WTC11 (cell line): ENCODE measurements at regions not wholly inside any gene's neighbourhood (a gene's known extent, or its start where the extent isn't known, plus 50 kb on each side); places are given as distances from the start of the nearest gene placed in this dataset.

Experiments used
- ATAC-seq: fragments of 200-7000 bp; cut with Tn5 transposase; 2 replicates; pipeline ENCODE4 v1.10.0; 2021; ENCODE audit warnings: mild to moderate bottlenecking, moderate library complexity
- CTCF ChIA-PET: fragments of 300-600 bp; sonication (Branson Sonifier 250); formaldehyde crosslinking; loops from one replicate; lab custom pipeline; 2021; ENCODE audit warnings: antibody characterized with exemption; lab: Charles Lee
- POLR2A ChIA-PET: fragments of 350-600 bp; sonication (Branson Sonifier 250); formaldehyde crosslinking; loops from one replicate; lab custom pipeline; 2021; ENCODE audit warnings: antibody characterized with exemption; lab: Charles Lee
- DNase-seq: peaks from one replicate; pipeline ENCODE4 v3.0.0; 2021; ENCODE audit warnings: low spot score
- H3K27ac Mint-ChIP-seq: 2 replicates; pipeline ENCODE4 v1.8.0; 2021; ENCODE audit warnings: mixed read lengths
- H3K27me3 Mint-ChIP-seq: 2 replicates; pipeline ENCODE4 v1.8.0; 2021; ENCODE audit warnings: low read depth, mild to moderate bottlenecking, moderate library complexity, mixed read lengths
- H3K36me3 Mint-ChIP-seq: 2 replicates; pipeline ENCODE4 v1.8.0; 2021; ENCODE audit warnings: mixed read lengths
- H3K4me1 Mint-ChIP-seq: 2 replicates; pipeline ENCODE4 v1.8.0; 2022; ENCODE audit warnings: mixed read lengths
- H3K4me3 Mint-ChIP-seq: 2 replicates; pipeline ENCODE4 v1.8.0; 2021; ENCODE audit warnings: mild to moderate bottlenecking, moderate library complexity, mixed read lengths
- H3K9me3 Mint-ChIP-seq: 2 replicates; pipeline ENCODE4 v1.8.0; 2021; ENCODE audit warnings: mixed read lengths
- GABPB1 ChIP-seq: sonication (generic); formaldehyde crosslinking; IDR thresholded peaks from 2 replicates; pipeline ENCODE4 v1.8.1; 2023; ENCODE audit warnings: mild to moderate bottlenecking, missing genetic modification reagents
- NFE2L1 ChIP-seq: sonication (generic); formaldehyde crosslinking; IDR thresholded peaks from 2 replicates; pipeline ENCODE4 v1.8.1; 2023; ENCODE audit warnings: missing genetic modification reagents
- NR2C2 ChIP-seq: sonication (generic); formaldehyde crosslinking; IDR thresholded peaks from 2 replicates; pipeline ENCODE4 v1.8.0; 2022; ENCODE audit warnings: mild to moderate bottlenecking, missing genetic modification reagents
- OVOL2 ChIP-seq: fragments of 250-450 bp; sonication (Bioruptor Pico); IDR thresholded peaks from 2 replicates; pipeline ENCODE4 v1.9.0; 2021; ENCODE audit warnings: mild to moderate bottlenecking, borderline replicate concordance
- TP53 ChIP-seq: sonication (generic); formaldehyde crosslinking; IDR thresholded peaks from 2 replicates; pipeline ENCODE4 v1.8.1; 2023; ENCODE audit warnings: mild to moderate bottlenecking, missing genetic modification reagents
- USF2 ChIP-seq: sonication (generic); formaldehyde crosslinking; IDR thresholded peaks from 2 replicates; pipeline ENCODE4 v1.8.1; 2023; ENCODE audit warnings: mild to moderate bottlenecking, missing genetic modification reagents, moderate library complexity
- ZMAT4 ChIP-seq: fragments of 250-450 bp; sonication (Bioruptor Pico); IDR thresholded peaks from 2 replicates; pipeline ENCODE4 v1.9.0; 2021; ENCODE audit warnings: mild to moderate bottlenecking
- ZNF263 ChIP-seq: sonication (generic); formaldehyde crosslinking; IDR thresholded peaks from 2 replicates; pipeline ENCODE4 v1.8.1; 2022; ENCODE audit warnings: low read depth, mild to moderate bottlenecking, moderate library complexity, missing genetic modification reagents
- ZNF416 ChIP-seq: fragments of 250-450 bp; sonication (Bioruptor Pico); IDR thresholded peaks from 2 replicates; pipeline ENCODE4 v1.9.0; 2021; ENCODE audit warnings: mild to moderate bottlenecking, inconsistent platforms
- TF ChIP-seq, protein P1 (sequence below): sonication (generic); formaldehyde crosslinking; conservative IDR thresholded peaks from 2 replicates; pipeline ENCODE4 v1.8.1; 2023; ENCODE audit warnings: mild to moderate bottlenecking, low read depth, missing genetic modification reagents, moderate library complexity
- TF ChIP-seq, protein P2 (sequence below): sonication (generic); formaldehyde crosslinking; IDR thresholded peaks from 2 replicates; pipeline ENCODE4 v1.8.1; 2022; ENCODE audit warnings: low read depth, missing genetic modification reagents, borderline replicate concordance
- TF ChIP-seq, protein P3 (sequence below): sonication (generic); formaldehyde crosslinking; IDR thresholded peaks from 2 replicates; pipeline ENCODE4 v1.8.1; 2022; ENCODE audit warnings: missing genetic modification reagents, borderline replicate concordance
- TF ChIP-seq, protein P4 (sequence below): sonication (generic); formaldehyde crosslinking; IDR thresholded peaks from 2 replicates; pipeline ENCODE4 v1.8.0; 2022; ENCODE audit warnings: missing genetic modification reagents

- H3K27me3 Mint-ChIP-seq: no peaks in the 10 kb centered on the region
- TF ChIP-seq ZNF416 (CRISPR knock-in tag) (no peak), NFE2L1 (no peak), NR2C2 (CRISPR knock-in tag) (no peak), TP53 (CRISPR knock-in tag) (no peak), USF2 (CRISPR knock-in tag) (no peak), GABPB1 (CRISPR knock-in tag) (no peak)
- TF ChIP-seq, protein P1, sequence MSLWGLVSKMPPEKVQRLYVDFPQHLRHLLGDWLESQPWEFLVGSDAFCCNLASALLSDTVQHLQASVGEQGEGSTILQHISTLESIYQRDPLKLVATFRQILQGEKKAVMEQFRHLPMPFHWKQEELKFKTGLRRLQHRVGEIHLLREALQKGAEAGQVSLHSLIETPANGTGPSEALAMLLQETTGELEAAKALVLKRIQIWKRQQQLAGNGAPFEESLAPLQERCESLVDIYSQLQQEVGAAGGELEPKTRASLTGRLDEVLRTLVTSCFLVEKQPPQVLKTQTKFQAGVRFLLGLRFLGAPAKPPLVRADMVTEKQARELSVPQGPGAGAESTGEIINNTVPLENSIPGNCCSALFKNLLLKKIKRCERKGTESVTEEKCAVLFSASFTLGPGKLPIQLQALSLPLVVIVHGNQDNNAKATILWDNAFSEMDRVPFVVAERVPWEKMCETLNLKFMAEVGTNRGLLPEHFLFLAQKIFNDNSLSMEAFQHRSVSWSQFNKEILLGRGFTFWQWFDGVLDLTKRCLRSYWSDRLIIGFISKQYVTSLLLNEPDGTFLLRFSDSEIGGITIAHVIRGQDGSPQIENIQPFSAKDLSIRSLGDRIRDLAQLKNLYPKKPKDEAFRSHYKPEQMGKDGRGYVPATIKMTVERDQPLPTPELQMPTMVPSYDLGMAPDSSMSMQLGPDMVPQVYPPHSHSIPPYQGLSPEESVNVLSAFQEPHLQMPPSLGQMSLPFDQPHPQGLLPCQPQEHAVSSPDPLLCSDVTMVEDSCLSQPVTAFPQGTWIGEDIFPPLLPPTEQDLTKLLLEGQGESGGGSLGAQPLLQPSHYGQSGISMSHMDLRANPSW: no peak
- TF ChIP-seq, protein P2, sequence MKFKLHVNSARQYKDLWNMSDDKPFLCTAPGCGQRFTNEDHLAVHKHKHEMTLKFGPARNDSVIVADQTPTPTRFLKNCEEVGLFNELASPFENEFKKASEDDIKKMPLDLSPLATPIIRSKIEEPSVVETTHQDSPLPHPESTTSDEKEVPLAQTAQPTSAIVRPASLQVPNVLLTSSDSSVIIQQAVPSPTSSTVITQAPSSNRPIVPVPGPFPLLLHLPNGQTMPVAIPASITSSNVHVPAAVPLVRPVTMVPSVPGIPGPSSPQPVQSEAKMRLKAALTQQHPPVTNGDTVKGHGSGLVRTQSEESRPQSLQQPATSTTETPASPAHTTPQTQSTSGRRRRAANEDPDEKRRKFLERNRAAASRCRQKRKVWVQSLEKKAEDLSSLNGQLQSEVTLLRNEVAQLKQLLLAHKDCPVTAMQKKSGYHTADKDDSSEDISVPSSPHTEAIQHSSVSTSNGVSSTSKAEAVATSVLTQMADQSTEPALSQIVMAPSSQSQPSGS (CRISPR knock-in tag): no peak
- POLR2A ChIA-PET: no interaction called here
- no peak for ATAC-seq
- H3K4me3 Mint-ChIP-seq: no peak overlapping the region
- CTCF ChIA-PET: no interaction called here
- H3K27ac Mint-ChIP-seq: no peak overlapping the region
- peaks cover 7% of the 10 kb centered on the region for H3K9me3 Mint-ChIP-seq
- no peak for DNase-seq
- no peaks in the 10 kb centered on the region for H3K4me1 Mint-ChIP-seq
- H3K36me3 Mint-ChIP-seq: no peaks in the 10 kb centered on the region
Observed at GRCh38 chr5:159833846-159834245, 82.4 kb upstream of the ADRA1B start.

DNA sequence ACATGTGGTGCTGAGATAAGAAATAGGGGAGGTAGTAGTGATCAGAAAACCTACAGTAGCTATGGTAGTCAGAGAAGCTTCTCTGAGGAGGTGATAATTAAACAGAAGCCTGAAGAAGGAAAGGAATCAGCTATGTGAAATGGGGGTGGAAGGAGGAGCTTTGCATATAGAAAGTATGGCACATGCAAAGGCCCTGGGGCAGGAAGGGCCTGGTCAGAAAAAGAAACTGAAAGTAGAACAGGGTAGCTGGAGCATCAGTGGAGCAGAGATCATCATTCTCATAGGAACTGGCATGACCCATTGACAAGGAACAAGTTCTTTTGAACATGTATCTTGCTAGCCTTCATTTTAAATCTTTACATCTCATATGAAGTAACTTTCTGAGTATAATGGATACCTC, 80.7 kb upstream of the ADRA1B start:
- H3K36me3 Mint-ChIP-seq: no peaks in the 10 kb centered on the region
- no peak for ATAC-seq
- H3K4me1 Mint-ChIP-seq: no peaks in the 10 kb centered on the region
- no peaks in the 10 kb centered on the region; the same call in 1 of the 2 replicates for H3K27me3 Mint-ChIP-seq
- ChIA-PET POLR2A (no interaction called here), CTCF (interaction anchor here (1.3 kb wide), 1 partner anchor 152 kb away, joined by 4 read pairs; no protein-coding TSS in a partner anchor)
- TF ChIP-seq ZNF263 (CRISPR knock-in tag) (no peak), TP53 (CRISPR knock-in tag) (no peak), OVOL2 (CRISPR knock-in tag) (no peak), ZMAT4 (no peak)
- TF ChIP-seq, protein P3, sequence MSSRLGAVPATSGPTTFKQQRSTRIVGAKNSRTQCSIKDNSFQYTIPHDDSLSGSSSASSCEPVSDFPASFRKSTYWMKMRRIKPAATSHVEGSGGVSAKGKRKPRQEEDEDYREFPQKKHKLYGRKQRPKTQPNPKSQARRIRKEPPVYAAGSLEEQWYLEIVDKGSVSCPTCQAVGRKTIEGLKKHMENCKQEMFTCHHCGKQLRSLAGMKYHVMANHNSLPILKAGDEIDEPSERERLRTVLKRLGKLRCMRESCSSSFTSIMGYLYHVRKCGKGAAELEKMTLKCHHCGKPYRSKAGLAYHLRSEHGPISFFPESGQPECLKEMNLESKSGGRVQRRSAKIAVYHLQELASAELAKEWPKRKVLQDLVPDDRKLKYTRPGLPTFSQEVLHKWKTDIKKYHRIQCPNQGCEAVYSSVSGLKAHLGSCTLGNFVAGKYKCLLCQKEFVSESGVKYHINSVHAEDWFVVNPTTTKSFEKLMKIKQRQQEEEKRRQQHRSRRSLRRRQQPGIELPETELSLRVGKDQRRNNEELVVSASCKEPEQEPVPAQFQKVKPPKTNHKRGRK: no peak
- TF ChIP-seq, protein P4, sequence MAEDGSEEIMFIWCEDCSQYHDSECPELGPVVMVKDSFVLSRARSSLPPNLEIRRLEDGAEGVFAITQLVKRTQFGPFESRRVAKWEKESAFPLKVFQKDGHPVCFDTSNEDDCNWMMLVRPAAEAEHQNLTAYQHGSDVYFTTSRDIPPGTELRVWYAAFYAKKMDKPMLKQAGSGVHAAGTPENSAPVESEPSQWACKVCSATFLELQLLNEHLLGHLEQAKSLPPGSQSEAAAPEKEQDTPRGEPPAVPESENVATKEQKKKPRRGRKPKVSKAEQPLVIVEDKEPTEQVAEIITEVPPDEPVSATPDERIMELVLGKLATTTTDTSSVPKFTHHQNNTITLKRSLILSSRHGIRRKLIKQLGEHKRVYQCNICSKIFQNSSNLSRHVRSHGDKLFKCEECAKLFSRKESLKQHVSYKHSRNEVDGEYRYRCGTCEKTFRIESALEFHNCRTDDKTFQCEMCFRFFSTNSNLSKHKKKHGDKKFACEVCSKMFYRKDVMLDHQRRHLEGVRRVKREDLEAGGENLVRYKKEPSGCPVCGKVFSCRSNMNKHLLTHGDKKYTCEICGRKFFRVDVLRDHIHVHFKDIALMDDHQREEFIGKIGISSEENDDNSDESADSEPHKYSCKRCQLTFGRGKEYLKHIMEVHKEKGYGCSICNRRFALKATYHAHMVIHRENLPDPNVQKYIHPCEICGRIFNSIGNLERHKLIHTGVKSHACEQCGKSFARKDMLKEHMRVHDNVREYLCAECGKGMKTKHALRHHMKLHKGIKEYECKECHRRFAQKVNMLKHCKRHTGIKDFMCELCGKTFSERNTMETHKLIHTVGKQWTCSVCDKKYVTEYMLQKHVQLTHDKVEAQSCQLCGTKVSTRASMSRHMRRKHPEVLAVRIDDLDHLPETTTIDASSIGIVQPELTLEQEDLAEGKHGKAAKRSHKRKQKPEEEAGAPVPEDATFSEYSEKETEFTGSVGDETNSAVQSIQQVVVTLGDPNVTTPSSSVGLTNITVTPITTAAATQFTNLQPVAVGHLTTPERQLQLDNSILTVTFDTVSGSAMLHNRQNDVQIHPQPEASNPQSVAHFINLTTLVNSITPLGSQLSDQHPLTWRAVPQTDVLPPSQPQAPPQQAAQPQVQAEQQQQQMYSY (CRISPR knock-in tag): no peak
- DNase-seq: no peak
- H3K4me3 Mint-ChIP-seq: no peak overlapping the region
- H3K9me3 Mint-ChIP-seq: peaks cover 7% of the 10 kb centered on the region
- H3K27ac Mint-ChIP-seq: no peak overlapping the region
